Suprapubic skin (tissue), 4 donors: ENCODE measurements at regions not wholly inside any gene's neighbourhood (a gene's known extent, or its start where the extent isn't known, plus 50 kb on each side); places are given as distances from the start of the nearest gene placed in this dataset.

Experiments
- EP300 ChIP-seq: sonication (generic); formaldehyde crosslinking; IDR thresholded peaks from one replicate; pipeline ENCODE4 v1.6.1; 2017; ENCODE audit warnings: antibody characterized with exemption
- POLR2A ChIP-seq, 2 donors: fragments of 450-650 bp; IDR thresholded peaks; one replicate each; pipeline ENCODE4 v1.6.1; 2017; ENCODE audit warnings: antibody characterized with exemption in 2 of 2, mild to moderate bottlenecking in 2 of 2, moderate library complexity in 2 of 2
- POLR2AphosphoS5 ChIP-seq, 3 donors: sonication (generic); formaldehyde crosslinking; IDR thresholded peaks; one replicate each; pipeline ENCODE4 v1.6.1; 2017; ENCODE audit warnings: antibody characterized with exemption in 3 of 3
- TF ChIP-seq, protein P1 (sequence below), 2 donors: fragments of 200-600 bp in 1 of 2; fragments of 450-650 bp in 1 of 2; sonication (generic) in 1 of 2; IDR thresholded peaks; one replicate each; pipeline ENCODE4 v1.5.1; 2016 to 2019; ENCODE audit warnings: antibody characterized with exemption in 2 of 2, mild to moderate bottlenecking in 1 of 2, moderate library complexity in 1 of 2

GRCh38 chr9:129405089-129405826 is 215.6 kb downstream of the C9orf50 start:
- TF ChIP-seq, protein P1, sequence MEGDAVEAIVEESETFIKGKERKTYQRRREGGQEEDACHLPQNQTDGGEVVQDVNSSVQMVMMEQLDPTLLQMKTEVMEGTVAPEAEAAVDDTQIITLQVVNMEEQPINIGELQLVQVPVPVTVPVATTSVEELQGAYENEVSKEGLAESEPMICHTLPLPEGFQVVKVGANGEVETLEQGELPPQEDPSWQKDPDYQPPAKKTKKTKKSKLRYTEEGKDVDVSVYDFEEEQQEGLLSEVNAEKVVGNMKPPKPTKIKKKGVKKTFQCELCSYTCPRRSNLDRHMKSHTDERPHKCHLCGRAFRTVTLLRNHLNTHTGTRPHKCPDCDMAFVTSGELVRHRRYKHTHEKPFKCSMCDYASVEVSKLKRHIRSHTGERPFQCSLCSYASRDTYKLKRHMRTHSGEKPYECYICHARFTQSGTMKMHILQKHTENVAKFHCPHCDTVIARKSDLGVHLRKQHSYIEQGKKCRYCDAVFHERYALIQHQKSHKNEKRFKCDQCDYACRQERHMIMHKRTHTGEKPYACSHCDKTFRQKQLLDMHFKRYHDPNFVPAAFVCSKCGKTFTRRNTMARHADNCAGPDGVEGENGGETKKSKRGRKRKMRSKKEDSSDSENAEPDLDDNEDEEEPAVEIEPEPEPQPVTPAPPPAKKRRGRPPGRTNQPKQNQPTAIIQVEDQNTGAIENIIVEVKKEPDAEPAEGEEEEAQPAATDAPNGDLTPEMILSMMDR (IDR thresholded peaks at IDR 0.05) = no peak
- TF ChIP-seq POLR2A (IDR thresholded peaks at IDR 0.05) (no peak), POLR2AphosphoS5 (IDR thresholded peaks at IDR 0.05) (no peak), EP300 (no peak)
